ENCODE measurements at regions not wholly inside any gene's neighbourhood (a gene's known extent, or its start where the extent isn't known, plus 50 kb on each side); places are given as distances from the start of the nearest gene placed in this dataset.

DNA sequence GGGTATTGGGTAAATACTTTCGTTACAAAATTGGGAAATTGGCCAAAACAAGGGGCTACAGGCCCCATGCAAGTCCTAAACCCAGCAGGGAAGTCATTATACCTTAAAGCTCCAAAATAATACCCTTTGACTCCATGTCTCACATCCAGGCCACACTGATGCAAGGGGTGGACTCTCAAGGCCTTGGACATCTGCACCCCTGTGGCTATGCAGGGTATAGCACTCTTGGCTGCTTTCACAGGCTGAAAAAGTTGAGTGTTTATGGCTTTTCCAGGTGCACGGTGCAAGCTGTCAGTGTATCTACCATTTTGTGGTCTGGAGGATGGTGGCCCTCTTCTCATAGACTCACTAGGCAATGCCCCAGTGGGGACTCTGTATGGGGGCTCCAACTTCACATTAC lies 326.5 kb downstream of the TEX13C start:
- Histone ChIP-seq H3K9ac (ENCODE audit: low read length) (no peak overlapping the region), H3K4me1 (ENCODE audit: insufficient read depth, low read length, severe bottlenecking) (no peaks in the 10 kb centered on the region), H3K9me3 (ENCODE audit: low read length) (no peaks in the 10 kb centered on the region), H3K36me3 (ENCODE audit: insufficient read depth, low read length) (no peaks in the 10 kb centered on the region), H3K79me2 (ENCODE audit: insufficient read depth, low read length) (no peaks in the 10 kb centered on the region), H2AFZ (ENCODE audit: low read length) (no peak overlapping the region), H3K27me3 (ENCODE audit: insufficient read depth, low read length) (no peaks in the 10 kb centered on the region), H3K4me2 (ENCODE audit: low read length) (no peak overlapping the region), H3K27ac (ENCODE audit: low read depth, low read length, poor library complexity, severe bottlenecking) (no peak overlapping the region), H3K4me3 (ENCODE audit: low read depth, low read length, poor library complexity, severe bottlenecking) (no peak overlapping the region), H3K9me2 (ENCODE audit: low read depth, low read length) (no peaks in the 10 kb centered on the region), H4K20me1 (ENCODE audit: insufficient read depth, low read length) (no peaks in the 10 kb centered on the region), H3F3A (ENCODE audit: insufficient read depth, low read length) (no peaks in the 10 kb centered on the region)
- TF ChIP-seq, protein P1, sequence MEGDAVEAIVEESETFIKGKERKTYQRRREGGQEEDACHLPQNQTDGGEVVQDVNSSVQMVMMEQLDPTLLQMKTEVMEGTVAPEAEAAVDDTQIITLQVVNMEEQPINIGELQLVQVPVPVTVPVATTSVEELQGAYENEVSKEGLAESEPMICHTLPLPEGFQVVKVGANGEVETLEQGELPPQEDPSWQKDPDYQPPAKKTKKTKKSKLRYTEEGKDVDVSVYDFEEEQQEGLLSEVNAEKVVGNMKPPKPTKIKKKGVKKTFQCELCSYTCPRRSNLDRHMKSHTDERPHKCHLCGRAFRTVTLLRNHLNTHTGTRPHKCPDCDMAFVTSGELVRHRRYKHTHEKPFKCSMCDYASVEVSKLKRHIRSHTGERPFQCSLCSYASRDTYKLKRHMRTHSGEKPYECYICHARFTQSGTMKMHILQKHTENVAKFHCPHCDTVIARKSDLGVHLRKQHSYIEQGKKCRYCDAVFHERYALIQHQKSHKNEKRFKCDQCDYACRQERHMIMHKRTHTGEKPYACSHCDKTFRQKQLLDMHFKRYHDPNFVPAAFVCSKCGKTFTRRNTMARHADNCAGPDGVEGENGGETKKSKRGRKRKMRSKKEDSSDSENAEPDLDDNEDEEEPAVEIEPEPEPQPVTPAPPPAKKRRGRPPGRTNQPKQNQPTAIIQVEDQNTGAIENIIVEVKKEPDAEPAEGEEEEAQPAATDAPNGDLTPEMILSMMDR (IDR thresholded peaks at IDR 0.05; ENCODE audit: low read length), result no peak; the same call in 1 of the 2 replicates
- TF ChIP-seq EZH2 (IDR thresholded peaks at IDR 0.05; ENCODE audit: borderline replicate concordance, low read length), result no peak

DNA sequence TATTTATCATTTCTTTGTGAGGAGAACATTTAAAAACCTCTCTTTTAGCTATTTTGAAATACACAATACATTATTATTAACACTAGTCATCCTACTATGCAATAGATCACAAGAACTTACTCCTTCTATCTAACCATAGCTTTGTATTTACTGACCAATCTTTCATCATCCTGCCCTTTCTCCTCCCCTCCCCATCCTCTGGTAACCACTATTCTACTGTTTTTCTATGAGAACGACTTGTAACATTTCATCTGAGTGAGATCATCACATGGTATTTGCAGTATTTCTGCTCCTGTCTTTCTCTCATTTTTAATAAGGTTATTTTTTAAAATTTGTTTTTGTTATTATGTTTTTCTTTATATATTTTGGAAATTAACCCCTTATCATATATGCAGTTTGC lies 331.8 kb downstream of the TEX13C start:
- Histone ChIP-seq H3K36me3 (ENCODE audit: insufficient read depth, low read length) (no peaks in the 10 kb centered on the region), H3K9ac (ENCODE audit: low read length) (no peak overlapping the region), H2AFZ (ENCODE audit: low read length) (no peak overlapping the region), H3F3A (ENCODE audit: insufficient read depth, low read length) (no peaks in the 10 kb centered on the region), H3K4me3 (ENCODE audit: low read depth, low read length, poor library complexity, severe bottlenecking) (no peak overlapping the region), H3K4me2 (ENCODE audit: low read length) (no peak overlapping the region), H4K20me1 (ENCODE audit: insufficient read depth, low read length) (no peaks in the 10 kb centered on the region), H3K27me3 (ENCODE audit: insufficient read depth, low read length) (no peaks in the 10 kb centered on the region), H3K27ac (ENCODE audit: low read depth, low read length, poor library complexity, severe bottlenecking) (no peak overlapping the region), H3K9me2 (ENCODE audit: low read depth, low read length) (no peaks in the 10 kb centered on the region), H3K4me1 (ENCODE audit: insufficient read depth, low read length, severe bottlenecking) (no peaks in the 10 kb centered on the region), H3K79me2 (ENCODE audit: insufficient read depth, low read length) (no peaks in the 10 kb centered on the region), H3K9me3 (ENCODE audit: low read length) (no peaks in the 10 kb centered on the region)
- no peak for TF ChIP-seq EZH2 (IDR thresholded peaks at IDR 0.05; ENCODE audit: borderline replicate concordance, low read length)
- TF ChIP-seq, protein P1 (IDR thresholded peaks at IDR 0.05; ENCODE audit: low read length), result no peak

DNA sequence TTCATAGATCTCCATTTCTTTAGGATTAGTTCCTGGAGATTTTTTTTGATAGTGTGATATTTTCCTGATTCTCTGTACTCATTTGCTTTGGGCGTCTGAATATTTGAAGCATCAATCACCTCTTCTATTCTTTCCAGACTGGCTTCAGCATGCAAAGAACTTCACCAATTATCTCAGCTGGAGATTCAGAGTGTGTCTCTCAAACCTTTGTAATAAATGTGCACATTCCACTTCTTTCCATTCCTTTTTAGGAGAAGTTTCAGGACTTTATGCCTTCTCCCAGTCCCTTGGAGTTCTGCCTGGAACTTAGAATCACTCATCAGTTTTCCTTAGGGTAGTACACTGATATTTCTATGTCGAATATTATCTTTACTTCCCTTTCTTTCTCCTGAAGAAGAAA lies 334.8 kb downstream of the TEX13C start:
- Histone ChIP-seq H3K4me3 (ENCODE audit: low read depth, low read length, poor library complexity, severe bottlenecking) (no peak overlapping the region), H3K4me2 (ENCODE audit: low read length) (no peak overlapping the region), H3K4me1 (ENCODE audit: insufficient read depth, low read length, severe bottlenecking) (no peaks in the 10 kb centered on the region), H3K9me3 (ENCODE audit: low read length) (no peaks in the 10 kb centered on the region), H3K9me2 (ENCODE audit: low read depth, low read length) (no peaks in the 10 kb centered on the region), H3K27ac (ENCODE audit: low read depth, low read length, poor library complexity, severe bottlenecking) (no peak overlapping the region), H3F3A (ENCODE audit: insufficient read depth, low read length) (no peaks in the 10 kb centered on the region), H3K36me3 (ENCODE audit: insufficient read depth, low read length) (no peaks in the 10 kb centered on the region), H2AFZ (ENCODE audit: low read length) (no peak overlapping the region), H3K9ac (ENCODE audit: low read length) (no peak overlapping the region), H4K20me1 (ENCODE audit: insufficient read depth, low read length) (no peaks in the 10 kb centered on the region), H3K27me3 (ENCODE audit: insufficient read depth, low read length) (no peaks in the 10 kb centered on the region), H3K79me2 (ENCODE audit: insufficient read depth, low read length) (no peaks in the 10 kb centered on the region)
- no peak for TF ChIP-seq EZH2 (IDR thresholded peaks at IDR 0.05; ENCODE audit: borderline replicate concordance, low read length)
- TF ChIP-seq, protein P1 (IDR thresholded peaks at IDR 0.05; ENCODE audit: low read length), result no peak
